GM21381 (cell line): ENCODE measurements at regions not wholly inside any gene's neighbourhood (a gene's known extent, or its start where the extent isn't known, plus 50 kb on each side); places are given as distances from the start of the nearest gene placed in this dataset.
"Not testable (repeated sequence)": the region's sequence is repeated elsewhere in the genome, so short reads cannot be mapped to it uniquely, and the experiment has no call there.

Source experiments
- ATAC-seq: cut with Tn5 transposase; IDR thresholded peaks from one replicate; pipeline ENCODE4 v1.9.1; 2021; ENCODE audit warnings: mild to moderate bottlenecking, moderate library complexity; ENCODE audit not compliant: unreplicated experiment

- not testable (repeated sequence) for ATAC-seq
Observed at GRCh38 chr17:30689266-30690000, 135.1 kb downstream of the CRLF3 start.

DNA sequence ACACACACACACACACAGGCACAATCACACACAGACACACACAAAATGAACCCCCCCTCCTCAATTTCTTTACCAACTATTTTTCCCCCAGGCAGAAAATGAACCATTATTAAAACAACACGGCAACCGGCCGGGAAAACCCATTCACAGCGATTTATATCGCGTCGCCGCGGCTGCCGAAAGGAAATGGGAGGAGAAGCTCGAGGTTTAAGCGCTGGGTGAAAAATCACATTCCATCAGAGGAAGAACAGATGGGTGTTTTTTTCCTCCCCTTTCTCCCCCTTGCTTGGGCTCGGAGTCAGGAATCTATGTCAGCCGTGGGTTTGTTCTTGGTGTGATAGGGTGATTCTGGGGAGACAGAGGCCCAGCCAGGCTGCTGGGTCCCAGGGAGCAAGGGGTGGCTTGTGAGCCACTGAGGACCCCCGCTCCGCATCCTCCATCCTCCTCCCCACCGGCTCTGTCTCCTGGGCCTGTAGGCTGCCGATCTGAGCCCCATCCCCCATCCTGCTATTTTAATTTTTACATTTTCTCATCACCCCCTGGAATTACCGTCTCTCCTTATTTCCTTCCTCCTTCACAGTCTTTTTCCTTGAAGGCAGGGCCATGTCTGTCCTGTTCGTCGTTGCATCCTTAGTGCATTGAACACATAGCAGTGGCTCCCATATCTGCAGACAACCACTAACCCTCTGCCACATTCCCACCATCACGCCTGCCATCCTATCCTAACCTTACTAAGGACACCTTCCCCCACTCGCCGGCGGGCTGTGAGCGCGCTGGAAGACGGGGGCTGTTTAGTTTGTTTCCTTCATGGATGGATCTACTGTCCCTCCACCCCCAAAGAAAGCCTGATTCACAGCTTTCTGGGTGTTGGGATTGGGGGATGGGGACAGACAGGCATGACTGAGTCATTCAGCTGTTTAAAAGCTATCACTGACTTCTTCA lies 137.7 kb downstream of the CRLF3 start:
- not testable (repeated sequence) for ATAC-seq

DNA sequence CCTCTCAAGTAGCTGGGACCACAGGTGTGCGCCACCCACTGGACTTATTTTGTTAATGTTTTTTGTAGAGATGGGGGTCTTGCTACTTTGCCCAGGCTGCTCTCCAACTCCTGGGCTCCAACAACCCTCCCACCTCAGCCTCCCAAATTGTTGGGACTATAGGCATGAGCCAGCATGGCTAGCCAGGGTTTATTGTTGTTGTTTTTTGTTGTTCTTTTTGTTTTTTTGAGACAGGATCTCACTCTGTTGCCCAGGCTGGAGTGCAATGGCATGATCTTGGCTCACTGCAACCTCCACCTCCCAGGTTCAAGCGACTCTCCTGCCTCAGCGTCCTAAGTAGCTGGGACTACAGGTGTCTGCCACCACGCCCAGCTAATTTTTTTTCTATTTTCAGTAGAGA lies 142.2 kb downstream of the CRLF3 start:
- not testable (repeated sequence) for ATAC-seq

DNA sequence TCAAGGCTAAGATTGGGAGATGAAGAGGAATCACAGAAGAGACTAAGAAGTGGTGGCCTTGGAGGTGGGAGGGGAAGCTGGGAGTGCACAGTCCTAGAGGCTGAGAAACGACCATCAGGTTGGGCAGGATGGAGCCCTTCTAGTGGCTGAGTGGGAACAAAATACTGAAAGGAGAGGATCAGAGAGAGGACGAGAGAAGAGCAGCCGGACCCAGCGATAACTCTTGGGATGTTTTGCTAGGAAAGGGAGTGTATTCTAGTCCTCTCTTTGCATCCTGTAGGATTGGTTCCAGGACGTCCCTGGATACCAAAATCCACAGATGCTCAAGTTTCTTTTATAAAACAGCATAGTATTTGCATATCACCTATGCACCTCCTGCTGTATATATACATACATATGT lies 143.8 kb downstream of the CRLF3 start:
- ATAC-seq: not testable (repeated sequence)

DNA sequence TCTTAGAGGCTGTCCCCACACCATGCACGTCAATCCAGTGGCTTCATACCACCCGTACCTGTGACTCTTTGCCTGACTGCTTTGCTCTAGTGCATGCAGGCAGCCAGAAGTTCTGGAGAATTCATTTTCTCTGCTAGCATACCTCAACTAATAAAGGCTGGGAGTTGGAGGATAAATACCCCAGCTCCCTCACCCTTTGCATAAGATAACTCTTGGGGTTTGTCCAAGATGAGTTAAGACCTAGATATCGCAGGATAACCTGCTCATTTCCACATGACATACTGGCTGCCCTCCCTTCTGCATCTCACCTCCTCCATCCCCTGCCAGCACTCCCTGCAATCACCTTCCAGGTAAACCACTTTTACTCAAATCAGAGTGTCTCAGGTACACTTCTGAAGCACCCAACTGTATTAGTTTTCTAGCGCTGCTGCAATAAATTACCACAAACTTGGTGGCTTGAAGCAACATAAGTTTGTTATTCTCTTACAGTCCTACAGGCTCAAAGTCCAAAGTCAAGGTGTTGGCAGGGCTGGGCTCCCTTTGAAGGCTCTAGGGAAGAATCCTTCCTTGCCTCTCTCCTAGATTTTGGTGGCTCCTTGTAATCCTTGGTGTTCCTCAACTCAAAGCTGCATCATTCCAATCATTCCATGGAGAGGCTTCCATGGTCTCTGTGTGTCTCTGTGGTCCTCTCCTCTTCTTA lies 146.8 kb downstream of the CRLF3 start:
- no peak for ATAC-seq

DNA sequence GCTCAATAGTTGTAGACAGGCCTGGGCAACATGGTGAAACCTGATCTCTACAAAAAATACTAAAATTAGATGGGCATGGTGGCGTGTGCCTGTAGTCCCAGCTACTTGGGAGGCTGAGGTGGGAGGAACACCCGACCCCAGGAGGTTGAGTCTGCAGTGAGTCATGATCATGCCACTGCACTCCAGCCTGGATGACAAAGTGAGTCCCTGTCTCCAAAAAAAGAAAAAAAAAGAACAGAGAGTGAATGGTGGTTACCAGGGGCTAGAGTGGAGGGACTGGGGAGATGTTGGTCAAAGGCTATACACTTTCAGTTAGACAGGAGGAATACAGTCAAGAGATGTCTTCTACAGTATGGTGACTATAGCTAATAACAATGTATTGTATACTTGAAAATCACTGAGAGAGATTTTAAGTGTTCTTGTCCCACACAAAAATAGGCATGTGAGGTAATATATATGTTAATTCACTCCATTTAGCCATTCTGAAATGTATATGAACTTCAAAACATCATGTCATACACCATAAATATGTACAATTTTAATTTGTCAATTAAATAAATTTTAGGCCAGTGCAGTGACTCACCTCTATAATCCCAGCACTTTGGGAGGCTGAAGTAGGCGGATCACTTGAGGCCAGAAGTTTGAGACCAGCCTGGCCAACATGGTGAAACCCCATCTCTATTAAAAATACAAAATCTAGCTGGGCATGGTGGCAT lies 148.6 kb downstream of the CRLF3 start:
- ATAC-seq: not testable (repeated sequence)

GRCh38 chr17:30669217-30669649 lies 155.3 kb downstream of the CRLF3 start:
- ATAC-seq: not testable (repeated sequence)

- not testable (repeated sequence) for ATAC-seq
Observed at GRCh38 chr17:30668360-30669181, 155.9 kb downstream of the CRLF3 start.

GRCh38 chr17:30667657-30668359 lies 156.7 kb downstream of the CRLF3 start:
- not testable (repeated sequence) for ATAC-seq

DNA sequence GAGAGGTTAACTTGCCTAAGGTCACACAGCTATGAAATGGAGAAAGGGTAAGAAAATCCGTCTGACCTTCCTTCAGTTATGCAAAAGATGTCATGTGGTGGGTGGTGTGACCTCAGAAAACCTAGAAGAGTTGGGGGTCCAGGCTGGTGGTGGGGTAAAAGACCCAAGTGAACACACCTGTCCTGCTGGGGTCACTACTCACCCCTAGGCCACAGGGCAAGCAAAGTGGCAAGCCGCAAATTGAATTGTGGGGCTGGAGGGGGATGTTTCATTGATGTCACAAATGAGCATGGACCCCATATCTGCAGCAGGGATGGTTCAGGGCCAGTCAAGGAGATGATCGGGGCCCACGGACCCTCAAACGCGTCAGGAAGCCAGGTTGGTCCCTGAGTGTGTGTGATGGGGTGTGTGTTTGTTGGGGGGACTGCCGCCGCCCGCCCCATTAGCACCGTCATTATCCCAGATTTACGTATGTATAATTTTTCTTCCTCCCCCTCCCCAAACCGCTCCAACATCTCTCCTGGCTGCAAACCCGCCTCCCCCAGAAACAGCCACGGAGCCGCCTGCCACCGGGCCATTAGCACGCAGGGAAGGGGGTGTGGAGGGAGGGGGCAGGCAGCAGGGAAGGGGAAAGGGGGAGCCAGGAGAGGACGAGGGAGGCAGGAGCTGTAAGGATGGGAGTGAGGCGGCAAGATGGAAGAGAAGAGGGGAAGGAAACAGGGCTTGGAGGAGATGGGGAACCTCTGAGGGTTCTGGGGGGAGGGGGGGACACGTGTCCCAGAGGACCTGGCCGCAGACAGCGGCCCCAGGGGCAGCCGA lies 157.4 kb downstream of the CRLF3 start:
- ATAC-seq: not testable (repeated sequence)

- ATAC-seq: not testable (repeated sequence)
Observed at GRCh38 chr17:30663727-30664455, 160.6 kb downstream of the CRLF3 start.

GRCh38 chr17:30657148-30657547 lies 167.3 kb downstream of the CRLF3 start:
- not testable (repeated sequence) for ATAC-seq

DNA sequence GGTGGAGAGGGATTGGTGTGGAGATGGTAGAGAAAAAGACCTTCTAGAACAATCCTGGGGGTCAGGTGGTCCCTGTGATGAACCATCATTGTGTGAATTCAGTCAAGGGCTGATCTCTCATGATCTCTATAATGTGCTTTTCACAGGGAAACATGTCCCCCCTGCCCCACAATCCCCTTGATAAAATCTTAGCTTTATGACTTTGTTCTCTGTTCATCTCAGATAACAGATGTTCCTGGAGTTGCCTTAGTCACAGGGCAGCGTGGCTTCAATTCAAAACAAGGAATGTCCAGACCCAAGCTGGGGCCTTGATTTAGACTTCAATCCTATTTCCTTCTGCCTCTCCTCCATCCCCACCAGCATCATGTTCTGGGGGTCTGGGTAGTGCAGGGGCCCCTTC lies 171.5 kb downstream of the CRLF3 start:
- not testable (repeated sequence) for ATAC-seq

- ATAC-seq: not testable (repeated sequence)
Observed at GRCh38 chr17:30650149-30650548, 172.9 kb downstream of the GOSR1 start.

GRCh38 chr17:30648015-30648620 lies 170.9 kb downstream of the GOSR1 start:
- ATAC-seq: not testable (repeated sequence)

- ATAC-seq: not testable (repeated sequence)
Observed at GRCh38 chr17:30645875-30646274, 168.7 kb downstream of the GOSR1 start.

GRCh38 chr17:30644713-30645112 lies 167.5 kb downstream of the GOSR1 start:
- ATAC-seq: not testable (repeated sequence)
